ENCODE measurements at regions not wholly inside any gene's neighbourhood (a gene's known extent, or its start where the extent isn't known, plus 50 kb on each side); places are given as distances from the start of the nearest gene placed in this dataset.

DNA sequence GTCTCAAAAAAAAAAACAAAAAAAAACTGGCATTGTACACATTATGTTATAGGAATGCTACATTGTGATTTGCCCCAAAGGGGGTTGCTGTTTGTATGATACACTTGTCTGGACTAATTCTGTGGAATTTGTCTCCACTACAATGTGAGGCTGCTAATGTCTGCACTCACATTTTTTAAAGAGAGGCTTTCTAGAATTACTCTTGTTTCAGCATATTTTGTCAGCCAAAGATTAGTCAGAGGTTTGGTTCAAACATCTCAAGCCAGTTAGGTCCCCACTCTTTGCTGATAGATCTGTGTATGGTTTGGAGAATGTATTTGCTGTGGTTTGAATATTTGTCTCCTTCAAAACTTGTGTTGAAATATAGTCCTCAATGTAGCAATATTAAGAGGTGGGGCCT is 59.3 kb upstream of the ZNF169 start:
- TF ChIP-seq, protein P1, sequence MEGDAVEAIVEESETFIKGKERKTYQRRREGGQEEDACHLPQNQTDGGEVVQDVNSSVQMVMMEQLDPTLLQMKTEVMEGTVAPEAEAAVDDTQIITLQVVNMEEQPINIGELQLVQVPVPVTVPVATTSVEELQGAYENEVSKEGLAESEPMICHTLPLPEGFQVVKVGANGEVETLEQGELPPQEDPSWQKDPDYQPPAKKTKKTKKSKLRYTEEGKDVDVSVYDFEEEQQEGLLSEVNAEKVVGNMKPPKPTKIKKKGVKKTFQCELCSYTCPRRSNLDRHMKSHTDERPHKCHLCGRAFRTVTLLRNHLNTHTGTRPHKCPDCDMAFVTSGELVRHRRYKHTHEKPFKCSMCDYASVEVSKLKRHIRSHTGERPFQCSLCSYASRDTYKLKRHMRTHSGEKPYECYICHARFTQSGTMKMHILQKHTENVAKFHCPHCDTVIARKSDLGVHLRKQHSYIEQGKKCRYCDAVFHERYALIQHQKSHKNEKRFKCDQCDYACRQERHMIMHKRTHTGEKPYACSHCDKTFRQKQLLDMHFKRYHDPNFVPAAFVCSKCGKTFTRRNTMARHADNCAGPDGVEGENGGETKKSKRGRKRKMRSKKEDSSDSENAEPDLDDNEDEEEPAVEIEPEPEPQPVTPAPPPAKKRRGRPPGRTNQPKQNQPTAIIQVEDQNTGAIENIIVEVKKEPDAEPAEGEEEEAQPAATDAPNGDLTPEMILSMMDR (IDR thresholded peaks at IDR 0.05; ENCODE audit: borderline replicate concordance, extremely low read depth, low read length, poor library complexity, severe bottlenecking), result no peak
- TF ChIP-seq EZH2 (IDR thresholded peaks at IDR 0.05; ENCODE audit: borderline replicate concordance, low read depth, low read length, severe bottlenecking), result no peak

All from DND-41 (cell line).